ENCODE measurements at regions not wholly inside any gene's neighbourhood (a gene's known extent, or its start where the extent isn't known, plus 50 kb on each side); places are given as distances from the start of the nearest gene placed in this dataset.

GRCh38 chr10:28788252-28788651, 110.9 kb downstream of the BAMBI start (continued):
- TF ChIP-seq ZNF211 (tag by site-specific recombination; IDR thresholded peaks at IDR 0.05; ENCODE audit: low read depth): no peak
- TF ChIP-seq ZNF280D (tag by site-specific recombination; IDR thresholded peaks at IDR 0.05): no peak
- no peak for TF ChIP-seq PRDM10 (tag by site-specific recombination; IDR thresholded peaks at IDR 0.05)
- TF ChIP-seq ZNF350 (tag by site-specific recombination; IDR thresholded peaks at IDR 0.05): no peak
- no peak for TF ChIP-seq ZBTB20 (tag by site-specific recombination; IDR thresholded peaks at IDR 0.05)
- TF ChIP-seq MYNN (tag by site-specific recombination; IDR thresholded peaks at IDR 0.05; ENCODE audit: borderline replicate concordance): no peak
- no peak for TF ChIP-seq HOXC10 (CRISPR knock-in tag; IDR thresholded peaks at IDR 0.05)

GRCh38 chr10:28788762-28789161, 111.4 kb downstream of the BAMBI start:
- Histone ChIP-seq H3K27ac (ENCODE audit: extremely low read depth, low read depth, low read length) (no peak overlapping the region), H3K4me1 (ENCODE audit: control insufficient read depth, insufficient read depth, low read length) (peaks cover 8% of the 10 kb centered on the region; the same call in 1 of the 2 replicates), H3K4me3 (ENCODE audit: low read depth, low read length) (no peak overlapping the region), H3K36me3 (ENCODE audit: control insufficient read depth in 2 of 2, insufficient read depth in 1 of 2, low read length in 2 of 2) (no peaks in the 10 kb centered on the region), H3K9me3 (ENCODE audit: control insufficient read depth, insufficient read depth, low read depth, low read length) (no peaks in the 10 kb centered on the region)
- POLR2A ChIA-PET: no interaction called here
- TF ChIP-seq ZSCAN18 (tag by site-specific recombination; IDR thresholded peaks at IDR 0.05) (no peak), ZBTB1 (tag by site-specific recombination; IDR thresholded peaks at IDR 0.05) (no peak)
- CTCF ChIA-PET: interaction anchor here (0.6 kb wide), 1 partner anchor 23 kb away, joined by 3 read pairs; no protein-coding TSS in a partner anchor

GRCh38 chr10:28790146-28790545, 112.8 kb downstream of the BAMBI start:
- Histone ChIP-seq H3K27ac (ENCODE audit: extremely low read depth, low read depth, low read length) (no peak overlapping the region), H3K4me3 (ENCODE audit: low read depth, low read length) (no peak overlapping the region), H3K9me3 (ENCODE audit: control insufficient read depth, insufficient read depth, low read depth, low read length) (no peaks in the 10 kb centered on the region), H3K36me3 (ENCODE audit: control insufficient read depth in 2 of 2, insufficient read depth in 1 of 2, low read length in 2 of 2) (no peaks in the 10 kb centered on the region), H3K4me1 (ENCODE audit: control insufficient read depth, insufficient read depth, low read length) (peaks cover 3% of the 10 kb centered on the region; the same call in 1 of the 2 replicates)
- CTCF ChIA-PET: no interaction called here
- TF ChIP-seq WT1 (tag by site-specific recombination; IDR thresholded peaks at IDR 0.05) (no peak), ZNF292 (tag by site-specific recombination; IDR thresholded peaks at IDR 0.05; ENCODE audit: borderline replicate concordance, low read depth) (no peak), ZFP37 (tag by site-specific recombination; IDR thresholded peaks at IDR 0.05) (no peak), ZBTB44 (tag by site-specific recombination; IDR thresholded peaks at IDR 0.05) (no peak), ZNF184 (tag by site-specific recombination; IDR thresholded peaks at IDR 0.05) (no peak), ZBTB11 (tag by site-specific recombination; conservative IDR thresholded peaks at IDR 0.05; ENCODE audit: low read depth) (no peak), ZNF510 (tag by site-specific recombination; IDR thresholded peaks at IDR 0.05; ENCODE audit: insufficient replicate concordance) (no peak), KLF16 (tag by site-specific recombination; IDR thresholded peaks at IDR 0.05) (no peak), ZNF488 (tag by site-specific recombination; IDR thresholded peaks at IDR 0.05) (no peak)
- POLR2A ChIA-PET: no interaction called here
